NCI-H146 treated with DMSO at 0.1 percent for 48 hours (cell line): ENCODE measurements at regions not wholly inside any gene's neighbourhood (a gene's known extent, or its start where the extent isn't known, plus 50 kb on each side); places are given as distances from the start of the nearest gene placed in this dataset.

Experiments used
- DNase-seq: peaks from one replicate; lab custom pipeline; 2025; ENCODE audit not compliant: unreplicated experiment; lab: John Stamatoyannopoulos, UW

- DNase-seq = no peak
Measured at GRCh38 chr5:153881687-153882086, 157.0 kb downstream of the FAM114A2 start.

- peak; percentile 14 for DNase-seq
Measured at GRCh38 chr5:153880106-153880505, 158.6 kb downstream of the FAM114A2 start.

GRCh38 chr5:153879596-153879995 is 159.1 kb downstream of the FAM114A2 start:
- DNase-seq = peak; percentile 13

- DNase-seq = no peak
Measured at GRCh38 chr5:153866176-153866575, 172.5 kb downstream of the FAM114A2 start.

GRCh38 chr5:153865016-153865415 is 173.7 kb downstream of the FAM114A2 start:
- DNase-seq = no peak

GRCh38 chr5:153863951-153864350 is 174.8 kb downstream of the FAM114A2 start:
- no peak for DNase-seq
